Activated naive CD4-positive, alpha-beta T cell treated with anti-CD3 and anti-CD28 coated beads for 36 hours (primary cell): ENCODE measurements at regions not wholly inside any gene's neighbourhood (a gene's known extent, or its start where the extent isn't known, plus 50 kb on each side); places are given as distances from the start of the nearest gene placed in this dataset.

Experiments used
- CTCF ChIA-PET: fragments of 350-600 bp; sonication (Branson Sonifier 250); formaldehyde crosslinking; loops from one replicate; lab custom pipeline; 2021; ENCODE audit warnings: antibody characterized with exemption; lab: Charles Lee
- DNase-seq: peaks from one replicate; pipeline ENCODE4 v3.0.0-alpha.2; 2020
- H3K27ac Mint-ChIP-seq: one replicate; pipeline ENCODE4 v1.8.0; 2021; ENCODE audit warnings: mild to moderate bottlenecking, mixed read lengths
- H3K27me3 Mint-ChIP-seq: one replicate; pipeline ENCODE4 v1.8.0; 2021; ENCODE audit warnings: low read depth, mixed read lengths
- H3K36me3 Mint-ChIP-seq: one replicate; pipeline ENCODE4 v1.8.0; 2021; ENCODE audit warnings: low read depth, mixed read lengths
- H3K4me1 Mint-ChIP-seq: one replicate; pipeline ENCODE4 v1.8.0; 2021; ENCODE audit warnings: low read depth, mixed read lengths
- H3K4me3 Mint-ChIP-seq: one replicate; pipeline ENCODE4 v1.8.0; 2021; ENCODE audit warnings: mild to moderate bottlenecking, moderate library complexity, mixed read lengths
- H3K9me3 Mint-ChIP-seq: one replicate; pipeline ENCODE4 v1.8.0; 2021; ENCODE audit warnings: mixed read lengths
- intact Hi-C: fragments of 100-400 bp; cut with micrococcal nuclease; formaldehyde crosslinking; loops from one replicate; pipeline ENCODE4 v1.15.1; 2023

DNA sequence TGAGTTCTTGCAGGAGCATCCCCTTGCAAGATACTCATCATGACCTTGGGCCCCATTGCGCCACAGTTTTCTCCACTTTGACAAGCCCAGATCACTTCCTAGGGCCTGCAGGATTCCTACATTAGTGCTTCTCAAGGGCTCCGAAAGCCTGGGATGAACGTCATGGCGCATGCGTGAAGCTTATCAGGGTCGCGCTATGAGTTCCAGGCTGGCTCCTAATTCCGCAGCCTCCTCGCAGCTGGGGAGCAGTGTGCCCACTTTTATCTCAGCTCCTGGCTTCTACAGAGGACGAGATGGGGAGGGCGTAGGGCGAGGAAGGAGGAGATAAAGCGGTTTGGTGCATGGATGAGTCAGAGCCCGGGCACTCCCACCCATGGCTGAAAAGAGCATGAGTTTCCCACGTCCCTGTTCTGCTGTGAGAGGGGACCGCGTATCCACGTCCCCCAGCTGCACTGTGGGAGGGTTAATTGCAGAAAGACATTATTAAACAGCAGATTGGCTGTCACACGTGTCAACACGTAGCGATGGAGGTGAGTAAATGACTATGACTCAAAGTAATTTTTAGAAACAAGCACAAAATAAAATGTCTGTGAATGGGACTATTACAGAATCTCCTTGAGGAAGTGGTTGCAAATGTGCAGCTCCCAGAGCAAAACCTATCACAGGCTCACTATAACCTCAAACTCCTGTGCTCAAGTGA is 72.9 kb upstream of the DSP start:
- DNase-seq = peak; percentile 10
- CTCF ChIA-PET = interaction anchor here (0.5 kb wide), 1 partner anchor 143 kb away, joined by 3 read pairs; no protein-coding TSS in a partner anchor
- H3K9me3 Mint-ChIP-seq = no peaks in the 10 kb centered on the region

DNA sequence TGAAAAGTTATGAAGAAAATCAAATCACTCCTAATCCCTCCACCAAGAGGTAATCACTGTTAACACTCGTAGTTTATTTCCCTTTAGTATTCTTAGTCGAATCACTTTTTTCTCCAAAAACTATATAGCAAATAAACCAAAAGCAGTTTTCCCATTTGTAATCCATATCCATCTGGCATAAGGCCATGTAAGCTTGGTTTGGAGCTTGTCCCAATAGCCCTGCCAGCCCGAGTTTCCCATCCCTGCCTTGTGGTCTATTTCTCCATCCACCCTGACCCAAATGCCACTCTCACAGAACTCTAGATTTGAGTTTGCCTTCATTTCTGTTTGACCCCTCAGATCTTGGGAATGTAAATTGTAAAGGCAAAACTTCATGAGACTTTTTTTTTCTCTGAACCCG is 71.8 kb upstream of the DSP start:
- Mint-ChIP-seq H3K4me1 (peaks cover 7% of the 10 kb centered on the region), H3K36me3 (no peaks in the 10 kb centered on the region), H3K4me3 (no peak overlapping the region), H3K9me3 (no peaks in the 10 kb centered on the region), H3K27me3 (peaks cover 4% of the 10 kb centered on the region), H3K27ac (no peak overlapping the region)
- DNase-seq = no peak
- intact Hi-C loops = no loop called here
- CTCF ChIA-PET = no interaction called here

More for the DNA sequence above, 72.9 kb upstream of the DSP start:
- peaks cover 3% of the 10 kb centered on the region for H3K27me3 Mint-ChIP-seq
- intact Hi-C loops = no loop called here
- H3K36me3 Mint-ChIP-seq = no peaks in the 10 kb centered on the region
- H3K27ac Mint-ChIP-seq = no peak overlapping the region
- H3K4me3 Mint-ChIP-seq = peak overlapping the region; percentile 33
- H3K4me1 Mint-ChIP-seq = peaks cover 7% of the 10 kb centered on the region

DNA sequence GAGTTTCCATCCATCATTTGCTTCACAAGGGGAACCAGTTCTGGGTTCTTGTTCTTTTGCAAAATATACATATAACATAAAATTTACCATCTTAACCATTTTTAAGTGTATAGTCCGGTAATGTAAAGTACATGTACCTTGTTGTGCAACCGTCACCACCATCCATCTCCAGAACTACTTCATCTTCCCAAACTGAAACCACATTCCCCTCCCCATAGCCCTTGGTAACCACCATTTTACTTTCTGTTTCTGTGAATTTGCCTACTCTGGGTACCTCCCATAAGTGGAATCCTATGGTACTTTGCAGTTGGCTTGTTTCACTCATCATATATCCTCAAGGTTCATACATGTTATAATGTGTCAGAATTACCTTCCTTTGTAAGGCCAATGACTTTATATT is 70.3 kb upstream of the DSP start:
- H3K4me1 Mint-ChIP-seq = peaks cover 7% of the 10 kb centered on the region
- no peaks in the 10 kb centered on the region for H3K9me3 Mint-ChIP-seq

DNA sequence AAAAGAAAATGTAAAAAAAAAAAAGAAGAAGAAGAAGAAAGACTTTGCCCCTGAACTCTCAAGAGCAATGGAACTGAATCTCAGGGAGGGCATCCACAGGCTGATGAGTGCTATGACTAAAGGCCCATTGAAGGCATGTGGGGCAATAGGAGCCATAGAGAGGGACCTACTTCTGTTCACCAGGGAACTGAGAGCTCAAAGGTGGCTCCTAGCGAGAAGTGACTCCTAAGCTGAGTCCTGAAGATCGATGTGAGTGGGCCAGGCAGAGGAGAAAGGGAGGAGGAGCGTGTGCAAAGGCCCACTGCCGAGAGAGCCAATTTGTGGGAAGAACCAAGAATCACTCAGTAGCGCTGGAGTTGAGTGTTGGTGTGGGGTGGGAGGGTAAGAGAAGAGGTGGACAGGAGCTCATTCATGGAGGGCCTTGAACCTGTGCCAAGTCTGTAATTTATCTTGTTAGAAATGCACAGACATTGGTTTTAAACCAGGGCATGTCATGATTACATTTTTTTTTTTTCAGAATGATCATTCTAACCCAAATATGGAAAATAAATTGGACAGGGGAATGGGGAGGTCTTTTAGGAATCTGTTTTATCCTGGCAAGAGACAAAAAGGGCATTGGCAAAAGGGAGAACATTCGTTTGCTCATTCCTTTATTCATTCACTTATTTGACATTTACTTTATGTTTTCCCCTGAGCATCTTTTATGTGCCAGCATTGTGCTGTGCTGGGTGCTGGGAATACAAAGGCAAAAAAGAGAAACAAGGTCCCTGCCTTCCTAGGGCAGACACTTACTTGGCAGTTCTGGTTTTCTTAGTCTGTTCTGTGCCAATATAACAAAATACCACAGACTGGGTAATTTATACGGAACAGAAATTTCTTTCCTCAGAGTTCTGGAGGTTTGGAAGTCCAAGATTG is 67.4 kb upstream of the DSP start:
- Mint-ChIP-seq H3K4me3 (no peak overlapping the region), H3K36me3 (no peaks in the 10 kb centered on the region), H3K4me1 (peaks cover 2% of the 10 kb centered on the region), H3K27ac (no peak overlapping the region), H3K9me3 (no peaks in the 10 kb centered on the region), H3K27me3 (peaks cover 4% of the 10 kb centered on the region)
- no peak for DNase-seq
- intact Hi-C loops = no loop called here
- CTCF ChIA-PET = no interaction called here

More for the DNA sequence above, 70.3 kb upstream of the DSP start:
- CTCF ChIA-PET = no interaction called here
- peaks cover 4% of the 10 kb centered on the region for H3K27me3 Mint-ChIP-seq
- DNase-seq = no peak
- no peaks in the 10 kb centered on the region for H3K36me3 Mint-ChIP-seq
- H3K27ac Mint-ChIP-seq = no peak overlapping the region
- H3K4me3 Mint-ChIP-seq = no peak overlapping the region
- intact Hi-C loops = no loop called here

DNA sequence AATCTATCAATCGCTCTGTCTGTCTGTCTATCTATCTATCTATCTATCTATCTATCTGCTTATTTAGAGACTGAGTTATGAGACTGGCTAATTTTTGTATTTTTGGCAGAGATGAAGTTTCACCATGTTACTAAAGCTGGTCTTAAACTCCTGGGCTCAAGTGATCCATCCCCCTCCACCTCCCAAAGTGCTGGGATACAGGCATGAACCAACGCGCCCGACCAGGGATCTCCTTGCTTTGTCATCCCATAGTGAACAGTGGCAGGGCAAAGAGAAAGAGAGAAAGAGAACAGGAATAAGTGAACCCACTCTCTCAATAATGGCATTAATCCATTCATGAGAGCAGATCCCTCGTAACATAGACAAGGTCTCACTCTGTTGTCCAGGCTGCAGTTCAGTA is 66.4 kb upstream of the DSP start:
- Mint-ChIP-seq H3K27me3 (peaks cover 4% of the 10 kb centered on the region), H3K27ac (no peak overlapping the region), H3K36me3 (no peaks in the 10 kb centered on the region), H3K4me3 (no peak overlapping the region), H3K9me3 (no peaks in the 10 kb centered on the region), H3K4me1 (peaks cover 2% of the 10 kb centered on the region)
- CTCF ChIA-PET = no interaction called here
- intact Hi-C loops = no loop called here
- no peak for DNase-seq

DNA sequence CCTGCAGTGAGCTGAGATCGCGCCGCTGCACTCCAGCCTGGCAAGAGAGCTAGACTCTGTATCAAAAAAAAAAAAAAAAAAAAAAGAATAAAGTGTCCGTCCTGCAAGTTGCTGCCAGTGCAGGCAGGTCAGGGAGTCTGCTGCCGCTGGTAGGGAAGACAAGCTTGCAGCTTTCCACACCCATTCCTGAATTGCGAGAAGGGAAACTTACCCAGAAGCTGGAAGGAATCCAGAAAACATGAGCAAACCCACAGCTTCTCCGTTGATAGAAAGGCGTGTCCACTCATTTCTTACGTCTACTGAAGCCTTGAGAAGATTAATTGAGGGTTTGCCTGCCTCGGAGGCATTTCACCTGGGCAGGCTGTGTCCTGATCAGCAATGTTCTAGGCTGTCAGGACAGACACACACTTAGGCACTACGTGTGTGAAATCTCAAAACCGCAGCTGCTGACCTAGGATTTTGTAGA is 61.6 kb upstream of the DSP start:
- Mint-ChIP-seq H3K9me3 (no peaks in the 10 kb centered on the region), H3K36me3 (no peaks in the 10 kb centered on the region), H3K4me1 (no peaks in the 10 kb centered on the region), H3K27ac (no peak overlapping the region), H3K27me3 (no peaks in the 10 kb centered on the region), H3K4me3 (no peak overlapping the region)
- DNase-seq = no peak
- intact Hi-C loops = no loop called here
- CTCF ChIA-PET = interaction anchor here (0.7 kb wide), 1 partner anchor 241 kb away, joined by 3 read pairs; no protein-coding TSS in a partner anchor

DNA sequence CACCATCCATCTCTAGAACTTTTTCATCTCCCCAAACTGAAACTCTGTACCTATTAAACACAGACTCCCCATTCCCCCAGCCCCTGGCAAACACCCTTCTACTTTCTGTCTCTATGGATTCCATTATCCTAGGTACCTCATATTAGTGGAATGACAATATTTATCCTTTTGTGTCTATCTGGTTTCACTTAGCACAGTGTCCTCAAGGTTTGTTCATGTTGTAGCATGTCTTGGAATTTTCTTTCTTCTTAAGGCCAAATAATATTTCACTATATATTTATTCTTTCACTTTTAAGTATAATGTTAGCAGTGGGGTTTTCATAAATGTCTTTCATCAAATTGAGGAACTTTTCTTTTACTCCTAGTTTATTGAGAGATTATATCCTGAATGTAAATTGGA is 56.8 kb upstream of the DSP start:
- intact Hi-C loops = no loop called here
- Mint-ChIP-seq H3K27ac (no peak overlapping the region), H3K9me3 (no peaks in the 10 kb centered on the region), H3K4me1 (no peaks in the 10 kb centered on the region), H3K4me3 (no peak overlapping the region), H3K27me3 (no peaks in the 10 kb centered on the region), H3K36me3 (no peaks in the 10 kb centered on the region)
- CTCF ChIA-PET = no interaction called here
- no peak for DNase-seq

DNA sequence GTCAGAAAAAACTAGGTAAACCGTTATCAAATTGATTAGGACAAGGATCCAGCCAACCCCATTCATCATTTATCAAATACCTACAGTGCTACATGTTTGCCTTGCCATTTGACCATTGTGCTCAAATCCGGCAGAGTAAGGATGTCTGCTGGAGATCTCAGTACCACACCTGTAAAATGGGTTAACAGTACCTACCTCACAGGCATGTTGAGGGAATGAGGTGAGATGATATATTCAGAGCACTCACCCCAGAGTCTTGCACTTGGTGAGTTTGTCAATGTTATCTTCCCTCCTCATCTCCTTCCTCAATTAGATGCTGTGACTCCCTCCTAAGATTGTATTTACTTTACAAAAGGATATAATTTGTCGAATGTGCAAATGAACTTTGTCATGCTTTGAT is 54.5 kb upstream of the DSP start:
- H3K27me3 Mint-ChIP-seq = no peaks in the 10 kb centered on the region
- H3K4me3 Mint-ChIP-seq = no peak overlapping the region
- CTCF ChIA-PET = no interaction called here
- H3K9me3 Mint-ChIP-seq = no peaks in the 10 kb centered on the region
- intact Hi-C loops = no loop called here
- no peak for DNase-seq
- H3K4me1 Mint-ChIP-seq = no peaks in the 10 kb centered on the region
- no peak overlapping the region for H3K27ac Mint-ChIP-seq
- no peaks in the 10 kb centered on the region for H3K36me3 Mint-ChIP-seq

DNA sequence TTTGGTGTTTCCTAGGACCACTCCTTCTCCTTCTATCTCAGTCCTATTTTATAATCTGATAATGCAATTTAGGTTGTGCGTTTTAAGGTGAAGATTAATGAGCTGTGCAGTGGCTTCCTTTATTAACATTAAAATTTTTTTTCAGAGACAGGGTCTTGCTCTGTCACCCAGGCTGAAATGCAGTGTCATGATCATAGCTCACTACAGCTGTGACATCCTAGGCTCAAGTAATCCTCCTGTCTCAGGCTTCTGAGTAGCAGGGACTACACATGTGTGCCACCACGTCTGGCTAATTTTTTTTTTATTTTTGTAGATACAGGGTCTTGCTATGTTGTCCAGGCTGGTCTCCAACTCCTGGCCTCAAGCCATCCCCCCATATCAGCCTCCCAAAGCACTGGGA is 53.0 kb upstream of the DSP start:
- Mint-ChIP-seq H3K9me3 (no peaks in the 10 kb centered on the region), H3K27ac (no peak overlapping the region), H3K27me3 (peaks cover 6% of the 10 kb centered on the region), H3K4me3 (no peak overlapping the region), H3K36me3 (no peaks in the 10 kb centered on the region), H3K4me1 (no peaks in the 10 kb centered on the region)
- intact Hi-C loops = no loop called here
- CTCF ChIA-PET = interaction anchor here (0.6 to 0.7 kb wide), 2 partner anchors 22 to 127 kb away, joined by 4 to 5 read pairs; no protein-coding TSS in a partner anchor
- DNase-seq = no peak

DNA sequence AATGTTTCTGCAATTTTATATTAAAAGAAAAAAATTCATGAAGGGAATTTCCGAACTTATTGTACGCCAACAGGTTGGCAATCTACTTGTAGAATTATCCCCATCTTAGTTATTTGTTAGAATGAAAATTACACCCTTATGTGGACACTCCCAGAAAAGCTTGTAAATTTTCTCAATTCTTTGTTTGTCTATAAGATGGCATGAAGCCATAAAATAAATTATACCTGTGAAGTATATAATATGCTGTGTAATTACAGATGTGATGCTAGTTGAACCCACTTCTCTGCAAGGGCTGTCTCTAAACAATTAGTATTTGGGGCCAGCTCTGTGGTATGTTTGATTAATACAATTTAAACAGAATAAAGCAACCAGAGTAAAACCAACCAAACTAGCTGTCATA is 52.1 kb upstream of the DSP start:
- CTCF ChIA-PET = no interaction called here
- no peak overlapping the region for H3K27ac Mint-ChIP-seq
- no peaks in the 10 kb centered on the region for H3K4me1 Mint-ChIP-seq
- H3K27me3 Mint-ChIP-seq = peaks cover 6% of the 10 kb centered on the region
- H3K36me3 Mint-ChIP-seq = no peaks in the 10 kb centered on the region
- H3K4me3 Mint-ChIP-seq = no peak overlapping the region
- no peaks in the 10 kb centered on the region for H3K9me3 Mint-ChIP-seq
- DNase-seq = no peak
- intact Hi-C loops = no loop called here
